HEK293T (cell line): ENCODE measurements at regions not wholly inside any gene's neighbourhood (a gene's known extent, or its start where the extent isn't known, plus 50 kb on each side); places are given as distances from the start of the nearest gene placed in this dataset.

Experiments
- CTCF ChIA-PET: fragments of 350-600 bp; formaldehyde crosslinking; extraction: SDS; loops from one replicate; lab custom pipeline; 2021; ENCODE audit warnings: antibody characterized with exemption, inconsistent platforms; lab: Yijun Ruan, JAX
- POLR2A ChIA-PET: fragments of 350-600 bp; formaldehyde crosslinking; extraction: SDS; loops from one replicate; lab custom pipeline; 2020; ENCODE audit warnings: antibody characterized with exemption, inconsistent platforms; lab: Yijun Ruan, JAX
- DNase-seq: peaks from one replicate; pipeline ENCODE4 v3.0.0; 2012; ENCODE audit warnings: mixed read lengths; ENCODE audit errors: extremely low spot score
- ARNT ChIP-seq: fragments of 450-650 bp; IDR thresholded peaks from 2 replicates; pipeline ENCODE4 v1.6.1; 2017; ENCODE audit warnings: mild to moderate bottlenecking
- BHLHE40 ChIP-seq: fragments of 450-650 bp; IDR thresholded peaks from 2 replicates; pipeline ENCODE4 v1.6.1; 2016; ENCODE audit warnings: mild to moderate bottlenecking, moderate library complexity, borderline replicate concordance
- CTBP1 ChIP-seq: fragments of 450-650 bp; IDR thresholded peaks from 2 replicates; pipeline ENCODE4 v1.6.1; 2016; ENCODE audit warnings: borderline replicate concordance
- ELF4 ChIP-seq: fragments of 450-650 bp; IDR thresholded peaks from 2 replicates; pipeline ENCODE4 v1.6.1; 2017; ENCODE audit warnings: antibody characterized with exemption
- FOXA1 ChIP-seq: fragments of 450-650 bp; IDR thresholded peaks from 2 replicates; pipeline ENCODE4 v1.6.1; 2016; ENCODE audit warnings: mild to moderate bottlenecking
- FOXK2 ChIP-seq: fragments of 450-650 bp; IDR thresholded peaks from 2 replicates; pipeline ENCODE4 v1.6.1; 2016; ENCODE audit warnings: mild to moderate bottlenecking
- FOXM1 ChIP-seq: fragments of 450-650 bp; IDR thresholded peaks from 2 replicates; pipeline ENCODE4 v1.6.1; 2017; ENCODE audit warnings: mild to moderate bottlenecking, borderline replicate concordance
- HDGF ChIP-seq: fragments of 450-650 bp; IDR thresholded peaks from 2 replicates; pipeline ENCODE4 v1.6.1; 2017; ENCODE audit warnings: antibody characterized with exemption, borderline replicate concordance
- L3MBTL2 ChIP-seq: fragments of 450-650 bp; conservative IDR thresholded peaks from 2 replicates; pipeline ENCODE4 v1.6.1; 2016; ENCODE audit warnings: mild to moderate bottlenecking
- LEF1 ChIP-seq: fragments of 450-650 bp; IDR thresholded peaks from 2 replicates; pipeline ENCODE4 v1.6.1; 2017; ENCODE audit warnings: mild to moderate bottlenecking, borderline replicate concordance
- NFRKB ChIP-seq: fragments of 450-650 bp; IDR thresholded peaks from 2 replicates; pipeline ENCODE4 v1.6.1; 2016; ENCODE audit warnings: mild to moderate bottlenecking, moderate library complexity
- PKNOX1 ChIP-seq: fragments of 450-650 bp; IDR thresholded peaks from 2 replicates; pipeline ENCODE4 v1.6.1; 2016
- SP1 ChIP-seq: fragments of 450-650 bp; IDR thresholded peaks from 2 replicates; pipeline ENCODE4 v1.6.1; 2017
- SUZ12 ChIP-seq: fragments of 450-650 bp; IDR thresholded peaks from 2 replicates; pipeline ENCODE4 v1.6.1; 2016; ENCODE audit warnings: mild to moderate bottlenecking
- TARDBP ChIP-seq: fragments of 450-650 bp; IDR thresholded peaks from 2 replicates; pipeline ENCODE4 v1.6.1; 2016
- ZNF384 ChIP-seq: fragments of 450-650 bp; IDR thresholded peaks from 2 replicates; pipeline ENCODE4 v1.6.1; 2016

- DNase-seq = no peak
- ChIA-PET POLR2A (no interaction called here), CTCF (interaction anchor here (0.9 to 1.4 kb wide), 2 partner anchors 9 to 514 kb away, joined by 3 read pairs; no protein-coding TSS in a partner anchor)
- TF ChIP-seq L3MBTL2 (no peak), FOXK2 (no peak), FOXM1 (no peak), NFRKB (no peak), ELF4 (no peak), SUZ12 (no peak), LEF1 (no peak), PKNOX1 (no peak), TARDBP (no peak), FOXA1 (no peak), SP1 (no peak), BHLHE40 (no peak)
Measured at GRCh38 chrX:15931362-15931761, 76.7 kb upstream of the AP1S2 start.

- CTCF ChIA-PET = interaction anchor here (0.9 to 1.4 kb wide), 2 partner anchors 9 to 514 kb away, joined by 3 read pairs; no protein-coding TSS in a partner anchor
- TF ChIP-seq FOXA1 = no peak
- TF ChIP-seq FOXK2 = no peak
- no peak for TF ChIP-seq NFRKB
- TF ChIP-seq TARDBP = no peak
- no peak for TF ChIP-seq PKNOX1
- no peak for TF ChIP-seq SUZ12
- no peak for TF ChIP-seq FOXM1
- TF ChIP-seq ARNT = no peak
- DNase-seq = no peak
- POLR2A ChIA-PET = no interaction called here
Measured at GRCh38 chrX:15930585-15930984, 76.0 kb upstream of the AP1S2 start.

- no peak for TF ChIP-seq ARNT
- no peak for TF ChIP-seq TARDBP
- no peak for TF ChIP-seq ELF4
- TF ChIP-seq SP1 = no peak
- no peak for TF ChIP-seq ZNF384
- no peak for TF ChIP-seq FOXK2
- no peak for TF ChIP-seq PKNOX1
- no peak for TF ChIP-seq NFRKB
- POLR2A ChIA-PET = no interaction called here
- no peak for DNase-seq
- CTCF ChIA-PET = no interaction called here
Measured at GRCh38 chrX:15929194-15929593, 74.6 kb upstream of the AP1S2 start.

- ChIA-PET CTCF (no interaction called here), POLR2A (no interaction called here)
- TF ChIP-seq ZNF384 (no peak), PKNOX1 (no peak), SP1 (no peak), ARNT (no peak), FOXM1 (no peak), FOXA1 (no peak), NFRKB (no peak), ELF4 (no peak), TARDBP (no peak)
- DNase-seq = no peak
Measured at GRCh38 chrX:15926622-15927021, 72.0 kb upstream of the AP1S2 start.

GRCh38 chrX:15918003-15918402, 63.4 kb upstream of the AP1S2 start:
- ChIA-PET CTCF (no interaction called here), POLR2A (no interaction called here)
- TF ChIP-seq ELF4 (no peak), PKNOX1 (no peak), L3MBTL2 (no peak), FOXK2 (no peak), BHLHE40 (no peak), FOXM1 (no peak), SP1 (no peak), NFRKB (no peak), LEF1 (no peak), TARDBP (no peak)
- no peak for DNase-seq

- POLR2A ChIA-PET = no interaction called here
- TF ChIP-seq TARDBP (no peak), SUZ12 (no peak), CTBP1 (no peak), PKNOX1 (no peak), ARNT (no peak), LEF1 (no peak), NFRKB (no peak), FOXA1 (no peak), FOXM1 (no peak), FOXK2 (no peak), HDGF (no peak), ZNF384 (no peak), L3MBTL2 (no peak), ELF4 (no peak), SP1 (no peak), BHLHE40 (no peak)
- CTCF ChIA-PET = no interaction called here
- no peak for DNase-seq
Measured at GRCh38 chrX:15916704-15917084, 62.1 kb upstream of the AP1S2 start.
